ENCODE measurements at regions not wholly inside any gene's neighbourhood (a gene's known extent, or its start where the extent isn't known, plus 50 kb on each side); places are given as distances from the start of the nearest gene placed in this dataset.

DNA sequence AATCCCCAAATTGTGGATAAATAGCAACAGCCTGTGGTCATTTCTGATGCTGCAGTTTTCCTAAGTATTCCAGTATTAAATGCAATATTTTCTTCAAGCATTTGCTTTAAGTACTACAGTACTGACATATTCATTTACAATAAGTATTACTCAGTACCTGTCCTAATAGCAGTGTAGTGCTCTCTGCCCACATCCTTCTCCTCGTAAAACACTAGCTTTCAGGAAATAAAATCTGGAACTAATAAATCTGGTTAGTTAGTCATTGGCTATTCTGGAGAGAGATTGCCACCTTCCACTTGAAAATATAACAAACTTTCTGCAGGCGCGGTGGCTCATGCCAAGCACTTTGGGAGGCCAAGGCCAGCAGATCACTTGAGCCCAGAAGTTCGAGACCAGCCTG, 441.5 kb downstream of the PRKD1 start:
- Histone ChIP-seq H3K27me3 (no peaks in the 10 kb centered on the region), H3K36me3 (no peaks in the 10 kb centered on the region), H3K4me3 (no peak overlapping the region), H3K4me1 (no peaks in the 10 kb centered on the region), H3K27ac (no peak overlapping the region), H3K9me3 (no peaks in the 10 kb centered on the region)
- ATAC-seq (no peak), DNase-seq (peak in 1 of 4 donors; percentile 20)
- TF ChIP-seq, protein P1, sequence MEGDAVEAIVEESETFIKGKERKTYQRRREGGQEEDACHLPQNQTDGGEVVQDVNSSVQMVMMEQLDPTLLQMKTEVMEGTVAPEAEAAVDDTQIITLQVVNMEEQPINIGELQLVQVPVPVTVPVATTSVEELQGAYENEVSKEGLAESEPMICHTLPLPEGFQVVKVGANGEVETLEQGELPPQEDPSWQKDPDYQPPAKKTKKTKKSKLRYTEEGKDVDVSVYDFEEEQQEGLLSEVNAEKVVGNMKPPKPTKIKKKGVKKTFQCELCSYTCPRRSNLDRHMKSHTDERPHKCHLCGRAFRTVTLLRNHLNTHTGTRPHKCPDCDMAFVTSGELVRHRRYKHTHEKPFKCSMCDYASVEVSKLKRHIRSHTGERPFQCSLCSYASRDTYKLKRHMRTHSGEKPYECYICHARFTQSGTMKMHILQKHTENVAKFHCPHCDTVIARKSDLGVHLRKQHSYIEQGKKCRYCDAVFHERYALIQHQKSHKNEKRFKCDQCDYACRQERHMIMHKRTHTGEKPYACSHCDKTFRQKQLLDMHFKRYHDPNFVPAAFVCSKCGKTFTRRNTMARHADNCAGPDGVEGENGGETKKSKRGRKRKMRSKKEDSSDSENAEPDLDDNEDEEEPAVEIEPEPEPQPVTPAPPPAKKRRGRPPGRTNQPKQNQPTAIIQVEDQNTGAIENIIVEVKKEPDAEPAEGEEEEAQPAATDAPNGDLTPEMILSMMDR (IDR thresholded peaks at IDR 0.05): no peak
- intact Hi-C loops (cut with DNase I): no loop called here

DNA sequence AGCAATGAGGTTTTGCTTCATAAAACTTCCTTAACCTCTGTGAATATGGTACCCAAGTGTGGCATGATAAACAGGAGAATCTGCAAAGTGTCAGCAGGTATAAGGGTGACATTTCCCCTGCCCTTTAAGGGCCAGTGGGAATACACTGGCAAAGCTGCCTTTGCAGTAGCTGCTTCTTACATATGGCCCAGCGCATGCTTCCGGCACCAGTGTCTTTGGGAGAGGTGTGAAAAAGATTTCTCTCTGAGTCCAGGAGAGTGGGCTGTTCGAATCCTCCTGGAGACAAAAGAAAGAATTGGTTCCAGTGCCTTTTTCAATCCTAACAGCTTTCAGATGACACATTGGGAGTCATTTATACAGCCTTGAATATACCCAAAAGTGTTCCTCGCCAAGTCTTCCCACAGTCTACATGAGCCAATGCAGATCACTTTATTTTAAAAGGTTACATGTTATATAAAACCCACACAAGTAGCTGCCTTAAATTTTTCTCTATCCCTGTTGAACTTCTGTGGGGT, 437.7 kb downstream of the PRKD1 start:
- no peak for DNase-seq
- H3K36me3 ChIP-seq: no peaks in the 10 kb centered on the region
- H3K4me3 ChIP-seq: no peak overlapping the region
- ATAC-seq: no peak
- TF ChIP-seq, protein P1 (IDR thresholded peaks at IDR 0.05): no peak
- no peaks in the 10 kb centered on the region for H3K9me3 ChIP-seq
- intact Hi-C loops (cut with DNase I): no loop called here
- H3K27ac ChIP-seq: no peak overlapping the region
- no peaks in the 10 kb centered on the region for H3K27me3 ChIP-seq
- H3K4me1 ChIP-seq: no peaks in the 10 kb centered on the region

DNA sequence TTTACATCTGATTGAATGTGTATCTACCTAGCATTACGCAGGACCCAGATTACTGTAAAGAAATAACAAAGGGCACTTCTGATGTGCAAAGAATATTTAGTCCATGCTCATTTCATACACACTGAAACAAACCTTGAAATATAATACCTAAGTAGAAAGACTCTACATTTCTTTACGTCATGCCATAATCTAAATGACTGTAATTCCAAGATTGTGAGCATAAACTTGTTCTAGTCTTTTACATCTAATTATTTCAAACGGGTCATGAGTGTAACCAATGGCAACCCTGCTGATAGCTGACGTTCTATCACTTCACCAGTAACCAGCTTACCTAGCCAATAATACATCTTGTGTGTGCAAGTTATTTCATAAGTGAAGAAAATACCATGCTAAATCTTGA, 433.8 kb downstream of the PRKD1 start:
- H3K9me3 ChIP-seq: peaks cover 0 to 4% of the 10 kb centered on the region in 2 donors
- H3K4me3 ChIP-seq: no peak overlapping the region
- no peak for ATAC-seq
- H3K36me3 ChIP-seq: no peaks in the 10 kb centered on the region
- intact Hi-C loops (cut with DNase I): no loop called here
- H3K27me3 ChIP-seq: no peaks in the 10 kb centered on the region
- H3K27ac ChIP-seq: no peak overlapping the region
- TF ChIP-seq, protein P1 (IDR thresholded peaks at IDR 0.05): no peak
- no peaks in the 10 kb centered on the region for H3K4me1 ChIP-seq
- DNase-seq: no peak

DNA sequence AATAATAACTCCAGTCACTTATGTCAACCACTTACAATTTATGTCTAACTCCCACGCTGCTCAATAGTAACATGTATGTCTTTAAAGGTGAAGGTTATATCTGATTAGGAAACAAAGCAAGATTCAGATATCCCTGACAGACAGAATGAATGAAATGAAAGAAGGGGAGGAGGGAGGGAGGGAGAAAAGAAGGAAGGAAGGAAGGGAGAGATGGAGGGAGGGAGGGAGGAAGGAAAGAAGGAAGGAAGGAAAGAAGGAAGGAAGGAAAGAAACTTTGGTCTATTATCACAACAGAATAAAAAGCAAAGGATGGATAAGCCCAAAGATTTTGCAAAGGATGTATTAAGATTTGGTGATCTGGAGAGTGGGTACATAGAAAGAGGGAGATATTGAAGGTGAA, 433.3 kb downstream of the PRKD1 start:
- no peaks in the 10 kb centered on the region for H3K27me3 ChIP-seq
- H3K27ac ChIP-seq: no peak overlapping the region
- H3K36me3 ChIP-seq: no peaks in the 10 kb centered on the region
- TF ChIP-seq, protein P1 (IDR thresholded peaks at IDR 0.05): no peak
- intact Hi-C loops (cut with DNase I): no loop called here
- DNase-seq (no peak), ATAC-seq (no peak)
- H3K9me3 ChIP-seq: peaks cover 0 to 4% of the 10 kb centered on the region in 2 donors
- H3K4me3 ChIP-seq: no peak overlapping the region
- no peaks in the 10 kb centered on the region for H3K4me1 ChIP-seq

DNA sequence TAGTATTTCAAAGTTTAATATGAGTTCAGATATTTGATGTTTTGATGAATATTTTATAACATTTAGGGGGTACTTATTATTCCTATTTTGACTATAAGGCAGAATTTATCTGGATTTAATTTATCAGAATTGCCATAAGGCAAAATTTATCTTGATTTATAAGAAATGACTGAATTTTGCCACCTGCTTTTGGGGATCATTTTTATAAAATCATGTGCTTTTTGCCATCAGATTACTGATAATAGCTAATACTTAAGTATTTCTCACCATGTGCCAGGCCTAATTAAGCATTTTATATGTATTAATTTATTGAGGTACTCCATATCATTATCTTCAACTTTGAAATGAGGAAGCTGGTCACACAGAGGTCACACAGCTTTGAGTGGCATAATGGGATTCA, 423.7 kb downstream of the PRKD1 start:
- peaks cover 0 to 7% of the 10 kb centered on the region in 2 donors for H3K9me3 ChIP-seq
- intact Hi-C loops (cut with DNase I): no loop called here
- H3K27me3 ChIP-seq: no peaks in the 10 kb centered on the region
- H3K27ac ChIP-seq: no peak overlapping the region
- TF ChIP-seq, protein P1 (IDR thresholded peaks at IDR 0.05): no peak
- H3K4me1 ChIP-seq: no peaks in the 10 kb centered on the region
- no peak for ATAC-seq
- DNase-seq: no peak
- H3K36me3 ChIP-seq: no peaks in the 10 kb centered on the region
- H3K4me3 ChIP-seq: no peak overlapping the region

Data from left lung (tissue), 4 donors.